Activated T-helper 1 cell treated with anti-CD3 and anti-CD28 coated beads, Interleukin-12 subunit alpha, Interleukin-12 subunit beta, Interleukin-2, Interleukin-4 antibody, amounts not matched to agents 30 ng/mL and 10 ng/mL and 1 ng/mL, durations not matched to agents 14 hours and 24 hours and 36 hours (primary cell): ENCODE measurements at regions not wholly inside any gene's neighbourhood (a gene's known extent, or its start where the extent isn't known, plus 50 kb on each side); places are given as distances from the start of the nearest gene placed in this dataset.

Experiments
- DNase-seq: peaks from one replicate; pipeline ENCODE4 v3.0.0; 2021; ENCODE audit warnings: low spot score
- H3K27ac Mint-ChIP-seq: one replicate; pipeline ENCODE4 v1.8.0; 2021; ENCODE audit warnings: mild to moderate bottlenecking, mixed read lengths
- H3K27me3 Mint-ChIP-seq: one replicate; pipeline ENCODE4 v1.8.0; 2022; ENCODE audit warnings: mild to moderate bottlenecking, moderate library complexity, mixed read lengths; ENCODE audit not compliant: insufficient read depth
- H3K36me3 Mint-ChIP-seq: one replicate; pipeline ENCODE4 v1.8.0; 2021; ENCODE audit warnings: low read depth, mixed read lengths
- H3K4me1 Mint-ChIP-seq: one replicate; pipeline ENCODE4 v1.8.0; 2021; ENCODE audit warnings: low read depth, mixed read lengths
- H3K4me3 Mint-ChIP-seq: one replicate; pipeline ENCODE4 v1.8.0; 2021; ENCODE audit warnings: mild to moderate bottlenecking, moderate library complexity, mixed read lengths
- H3K9me3 Mint-ChIP-seq: one replicate; pipeline ENCODE4 v1.8.0; 2021; ENCODE audit warnings: mixed read lengths
- intact Hi-C: fragments of 100-400 bp; cut with micrococcal nuclease; formaldehyde crosslinking; loops from one replicate; pipeline ENCODE4 v1.15.1; 2024

DNA sequence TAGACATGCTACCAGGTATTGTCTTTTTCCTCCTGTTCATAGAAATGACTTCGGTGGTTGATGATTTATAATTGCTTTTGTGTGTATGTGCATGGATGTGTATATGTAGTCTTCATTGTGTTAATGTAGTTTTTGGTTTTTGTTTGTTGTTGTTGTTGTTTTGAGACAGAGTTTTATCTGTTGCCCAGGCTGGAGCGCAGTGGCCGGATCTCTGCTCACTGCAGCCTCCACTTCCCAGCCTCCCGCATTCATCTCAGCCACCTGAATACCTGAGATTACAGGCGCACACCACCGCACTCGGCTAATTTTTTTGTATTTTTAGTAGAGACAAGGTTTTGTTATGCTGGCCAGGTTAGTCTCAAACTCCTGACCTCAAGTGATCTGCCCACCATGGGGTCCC lies 75.2 kb downstream of the HFE start:
- DNase-seq = no peak
- intact Hi-C loops = no loop called here
- Mint-ChIP-seq H3K27me3 (no peaks in the 10 kb centered on the region), H3K27ac (no peak overlapping the region), H3K9me3 (no peaks in the 10 kb centered on the region), H3K4me3 (no peak overlapping the region), H3K4me1 (peaks cover 52% of the 10 kb centered on the region), H3K36me3 (peaks cover 10% of the 10 kb centered on the region)

DNA sequence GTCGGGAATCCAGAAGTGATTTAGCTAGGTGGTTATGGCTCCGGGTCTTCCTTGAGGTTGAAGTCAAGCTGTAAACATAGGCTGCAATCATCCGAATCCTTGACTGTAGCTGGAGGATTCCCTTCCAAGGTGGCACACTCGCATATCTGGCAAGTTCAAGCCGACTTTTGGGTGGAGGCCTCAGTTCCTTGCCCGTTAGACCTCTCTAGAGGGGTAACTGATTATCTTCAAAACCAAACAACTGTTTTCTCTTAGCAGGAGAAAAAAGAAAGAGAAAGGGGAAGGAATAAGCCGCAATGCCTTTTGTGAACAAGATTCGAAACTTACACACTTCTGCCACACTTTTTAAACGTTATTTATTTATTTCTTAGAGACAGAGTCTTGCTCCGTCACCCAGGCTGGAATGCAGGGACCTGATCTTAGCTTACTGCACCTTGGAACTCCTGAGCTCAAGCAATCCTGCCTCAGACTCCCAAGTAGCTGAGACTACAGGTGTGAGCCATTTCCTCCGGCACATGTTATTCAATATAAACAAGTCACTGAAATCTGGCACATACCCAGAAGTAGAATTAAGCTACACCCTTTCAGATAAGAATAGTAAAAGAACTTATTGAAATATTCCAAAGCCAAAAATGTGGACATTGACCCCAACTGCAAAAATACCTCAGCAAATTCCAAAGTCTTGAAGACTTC lies 76.3 kb downstream of the HFE start:
- no peak for DNase-seq
- intact Hi-C loops = no loop called here
- Mint-ChIP-seq H3K4me1 (peaks cover 43% of the 10 kb centered on the region), H3K27ac (peak overlapping the region; percentile 24), H3K4me3 (no peak overlapping the region), H3K27me3 (no peaks in the 10 kb centered on the region), H3K36me3 (peaks cover 10% of the 10 kb centered on the region), H3K9me3 (no peaks in the 10 kb centered on the region)

DNA sequence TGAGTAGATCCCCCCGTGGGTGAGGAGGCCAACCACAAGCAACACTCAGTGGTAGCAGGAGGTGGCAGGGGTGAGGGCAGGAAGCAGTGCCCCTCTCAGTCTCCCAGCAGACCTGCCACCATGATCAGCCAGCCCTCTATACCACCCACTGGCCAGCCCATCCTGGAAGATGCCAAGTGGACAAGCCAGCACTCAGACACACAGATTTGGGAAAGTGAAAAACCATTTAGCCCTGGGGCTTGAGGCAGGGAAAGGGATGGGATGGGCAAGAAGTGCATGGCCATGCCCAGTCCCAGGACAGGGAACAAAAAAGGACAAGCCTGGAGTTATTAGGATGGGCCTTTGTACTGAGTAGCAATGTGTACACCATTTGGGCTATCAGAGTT lies 76.9 kb downstream of the HFE start:
- Mint-ChIP-seq H3K27ac (no peak overlapping the region), H3K27me3 (no peaks in the 10 kb centered on the region), H3K4me1 (peaks cover 43% of the 10 kb centered on the region), H3K4me3 (no peak overlapping the region), H3K36me3 (peaks cover 10% of the 10 kb centered on the region), H3K9me3 (no peaks in the 10 kb centered on the region)
- intact Hi-C loops = no loop called here
- no peak for DNase-seq

DNA sequence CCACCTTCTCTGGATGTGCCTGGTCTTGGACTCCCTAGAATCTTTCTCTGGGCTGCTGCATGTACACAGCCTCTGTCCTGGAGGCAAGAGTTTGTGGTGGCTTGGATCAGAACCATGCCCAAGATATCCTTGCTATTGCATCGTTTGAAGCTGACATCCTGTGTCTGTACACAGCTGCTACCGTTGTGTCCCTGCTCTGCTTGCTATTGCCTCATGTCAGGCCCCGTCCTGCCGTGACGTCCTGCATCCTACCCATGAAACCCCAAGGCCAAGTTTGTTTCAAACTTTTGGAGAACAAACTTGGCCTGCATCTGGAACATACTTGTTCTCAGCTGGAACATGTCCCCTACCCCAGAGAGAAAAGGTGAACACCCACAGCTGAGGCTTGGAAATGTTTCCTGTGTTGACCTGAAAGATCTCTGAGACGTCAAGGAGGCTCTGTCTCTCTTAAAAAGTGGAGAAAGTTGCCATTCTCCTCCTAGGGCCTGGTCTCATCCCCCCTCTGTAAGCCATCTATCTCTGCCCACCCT lies 78.1 kb downstream of the HFE start:
- Mint-ChIP-seq H3K27ac (peak overlapping the region; percentile 78), H3K4me3 (no peak overlapping the region), H3K9me3 (no peaks in the 10 kb centered on the region), H3K4me1 (peaks cover 40% of the 10 kb centered on the region), H3K36me3 (peaks cover 8% of the 10 kb centered on the region), H3K27me3 (no peaks in the 10 kb centered on the region)
- intact Hi-C loops = no loop called here
- no peak for DNase-seq

DNA sequence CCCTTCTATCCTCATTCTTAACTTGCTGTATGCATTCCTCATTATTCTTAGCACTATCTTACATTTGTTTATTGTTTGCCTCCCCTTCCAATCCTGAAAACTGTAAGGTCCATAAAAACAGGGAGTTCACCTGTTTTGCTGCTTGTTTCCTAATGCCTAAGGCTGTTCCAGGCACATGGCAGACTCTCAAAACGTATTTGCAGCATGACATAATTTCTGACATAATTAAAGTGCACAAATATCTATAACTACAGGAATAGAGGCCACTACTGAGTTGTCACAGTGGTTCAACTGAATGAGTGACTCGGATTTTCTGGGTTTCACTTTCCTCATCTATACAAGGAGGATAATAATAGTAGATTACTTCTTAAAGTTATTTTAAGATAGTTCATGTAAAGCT lies 83.0 kb downstream of the HFE start:
- intact Hi-C loops = loop anchor here (5.0 kb wide), 2 partner anchors 113 to 382 kb away; a partner anchor contains a TSS
- H3K4me1 Mint-ChIP-seq = peaks cover 61% of the 10 kb centered on the region
- H3K27me3 Mint-ChIP-seq = no peaks in the 10 kb centered on the region
- H3K36me3 Mint-ChIP-seq = peaks cover 6% of the 10 kb centered on the region
- no peaks in the 10 kb centered on the region for H3K9me3 Mint-ChIP-seq
- peak overlapping the region; percentile 85 for H3K4me3 Mint-ChIP-seq
- H3K27ac Mint-ChIP-seq = peak overlapping the region; percentile 93
- no peak for DNase-seq

DNA sequence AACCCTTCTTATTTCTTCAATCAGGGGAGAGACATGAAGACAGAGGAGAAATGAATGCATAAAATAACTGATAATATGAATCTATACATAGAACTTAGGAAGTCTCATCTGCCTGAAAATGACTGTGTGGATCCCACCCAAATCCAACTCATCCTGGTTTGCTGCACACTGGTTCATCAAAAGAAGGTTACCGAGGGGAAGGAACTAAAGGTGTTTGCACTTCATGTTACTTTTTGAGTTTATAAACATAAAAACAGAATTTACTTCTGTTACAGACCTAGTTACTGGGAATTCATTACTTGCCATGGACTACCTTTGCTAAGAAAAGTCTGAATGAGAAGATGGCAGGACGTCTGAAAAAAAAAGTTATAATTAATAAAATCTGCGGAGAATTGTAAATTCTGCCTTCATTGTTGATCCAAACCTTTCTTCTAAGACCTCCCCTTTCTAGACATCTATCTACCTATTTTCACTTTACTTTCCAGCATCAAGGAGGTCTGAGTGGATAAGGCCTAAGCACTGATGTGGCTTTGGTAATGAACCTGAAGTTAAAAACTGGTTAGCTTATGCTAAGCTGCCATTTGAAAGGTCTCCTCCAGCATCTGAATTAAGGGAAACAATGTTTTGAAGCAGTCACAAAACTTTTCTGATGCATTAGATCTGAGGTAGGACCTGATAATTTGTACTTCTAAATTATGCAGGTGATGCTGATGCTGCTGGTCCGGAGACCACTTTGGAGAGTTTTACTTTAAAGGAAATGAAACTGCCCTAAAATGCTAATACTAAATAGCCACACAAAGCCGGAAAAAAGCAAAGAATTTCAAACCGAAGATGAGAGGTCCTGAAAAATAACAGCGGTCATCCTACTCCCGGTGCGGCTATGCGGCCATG lies 84.0 kb downstream of the HFE start:
- Mint-ChIP-seq H3K36me3 (peaks cover 4% of the 10 kb centered on the region), H3K4me3 (peak overlapping the region; percentile 85), H3K27me3 (no peaks in the 10 kb centered on the region), H3K4me1 (peaks cover 61% of the 10 kb centered on the region), H3K27ac (peak overlapping the region; percentile 93), H3K9me3 (no peaks in the 10 kb centered on the region)
- DNase-seq = no peak
- intact Hi-C loops = loop anchor here (1.0 to 5.0 kb wide), 4 partner anchors 13 to 381 kb away; a partner anchor contains a TSS

DNA sequence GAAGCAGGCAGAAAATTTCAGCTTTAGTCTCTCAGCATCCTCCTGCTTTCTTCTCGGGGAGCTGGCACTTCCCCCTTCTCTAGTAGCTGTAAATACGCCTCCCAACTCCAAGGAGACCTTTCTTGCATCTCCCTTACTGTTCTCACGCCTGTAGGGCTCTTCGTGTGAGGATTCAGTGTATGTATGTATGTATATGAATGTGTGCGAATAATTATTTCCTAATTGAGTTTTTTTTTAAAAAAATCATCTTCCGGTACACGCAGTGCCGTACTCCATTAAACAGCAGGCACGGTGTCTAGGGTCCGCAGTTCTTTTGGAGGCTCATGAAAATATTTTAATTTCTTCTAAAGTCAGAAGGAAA lies 85.4 kb downstream of the HFE start:
- intact Hi-C loops = loop anchor here (1.0 to 5.0 kb wide), 5 partner anchors 44 to 380 kb away; a partner anchor contains a TSS
- peaks cover 58% of the 10 kb centered on the region for H3K4me1 Mint-ChIP-seq
- DNase-seq = no peak
- H3K27ac Mint-ChIP-seq = peak overlapping the region; percentile 93
- peaks cover 4% of the 10 kb centered on the region for H3K36me3 Mint-ChIP-seq
- peak overlapping the region; percentile 85 for H3K4me3 Mint-ChIP-seq
- H3K27me3 Mint-ChIP-seq = no peaks in the 10 kb centered on the region
- H3K9me3 Mint-ChIP-seq = no peaks in the 10 kb centered on the region

DNA sequence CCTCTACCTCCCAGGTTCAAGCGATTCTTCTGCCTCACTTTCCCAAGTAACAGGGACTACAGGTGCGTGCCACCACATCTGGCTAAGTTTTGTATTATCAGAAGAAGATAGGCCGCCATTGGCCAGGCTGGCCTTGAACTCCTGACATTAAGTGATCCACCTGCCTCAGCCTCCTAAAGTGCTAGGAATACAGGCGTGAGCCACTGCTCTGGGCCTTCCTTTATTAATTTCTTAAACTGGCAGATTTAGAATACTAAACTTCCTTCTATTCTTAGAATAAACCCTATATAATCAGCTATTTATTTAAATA lies 86.6 kb downstream of the HFE start:
- Mint-ChIP-seq H3K9me3 (no peaks in the 10 kb centered on the region), H3K4me3 (peak overlapping the region; percentile 68), H3K36me3 (peaks cover 4% of the 10 kb centered on the region), H3K27me3 (no peaks in the 10 kb centered on the region), H3K27ac (peak overlapping the region; percentile 73), H3K4me1 (peaks cover 58% of the 10 kb centered on the region)
- no peak for DNase-seq
- intact Hi-C loops = loop anchor here (2.0 to 5.0 kb wide), 4 partner anchors 15 to 379 kb away; a partner anchor contains a TSS

DNA sequence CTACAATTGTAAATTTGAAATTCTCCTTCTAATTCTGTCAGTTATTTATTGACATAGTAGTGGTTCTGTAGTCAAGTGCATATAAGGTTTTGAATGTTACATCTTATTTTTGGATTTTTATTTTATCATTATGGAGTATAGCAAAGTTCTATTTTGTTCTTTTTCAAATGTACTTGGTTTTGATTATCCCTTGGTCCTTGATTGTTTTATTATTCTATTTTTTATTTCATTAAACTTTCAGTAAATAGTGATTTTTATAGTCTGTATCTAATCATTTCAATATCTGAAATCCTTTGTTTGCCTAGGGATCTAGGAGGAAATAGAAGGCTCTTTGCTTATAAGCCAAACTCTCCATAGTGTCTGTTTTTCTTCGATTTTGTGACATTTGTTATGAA lies 87.8 kb downstream of the HFE start:
- no peak for DNase-seq
- Mint-ChIP-seq H3K27me3 (no peaks in the 10 kb centered on the region), H3K9me3 (no peaks in the 10 kb centered on the region), H3K36me3 (peaks cover 4% of the 10 kb centered on the region), H3K4me3 (peak overlapping the region; percentile 26), H3K27ac (peak overlapping the region; percentile 79), H3K4me1 (peaks cover 51% of the 10 kb centered on the region)
- intact Hi-C loops = loop anchor here (1.0 to 5.0 kb wide), 8 partner anchors 8 to 421 kb away; partner anchors contain the start of gene ABT1

DNA sequence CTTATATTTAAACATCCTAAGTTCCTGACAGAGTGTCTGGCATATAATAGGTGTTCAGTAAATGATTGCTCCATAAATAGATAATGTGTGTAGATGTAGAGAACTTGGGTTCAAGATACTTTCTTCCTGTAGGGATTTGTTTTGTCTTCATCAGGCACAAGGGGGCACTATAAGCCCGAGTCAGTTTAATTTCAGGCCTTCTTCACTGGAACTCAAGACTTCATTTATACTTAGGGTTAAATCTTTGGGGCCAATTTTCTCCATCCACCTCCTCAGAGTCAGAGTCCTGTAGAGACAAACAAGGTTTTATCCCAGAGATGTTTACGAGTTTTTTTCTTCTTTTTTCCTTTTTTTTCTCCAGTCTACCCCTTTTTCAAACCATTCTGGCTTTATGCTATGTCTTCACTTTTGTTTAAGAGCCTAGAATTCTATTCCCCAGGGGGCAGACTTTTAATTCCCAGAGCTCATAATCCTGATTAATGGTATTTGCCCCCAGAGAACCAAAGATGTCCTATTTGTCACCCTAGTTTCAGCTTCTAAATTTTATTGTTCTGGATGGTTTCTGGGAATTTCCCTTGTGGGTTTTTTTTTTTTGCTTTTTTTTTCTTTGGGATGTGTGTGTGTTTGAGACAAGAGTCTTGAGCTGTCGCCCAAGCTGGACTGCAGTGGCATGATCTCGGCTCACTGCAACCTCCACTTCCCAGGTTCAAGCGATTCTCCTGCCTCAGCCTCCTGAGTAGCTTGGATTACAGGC lies 88.4 kb downstream of the HFE start:
- peak overlapping the region; percentile 19 for H3K4me3 Mint-ChIP-seq
- no peaks in the 10 kb centered on the region for H3K9me3 Mint-ChIP-seq
- DNase-seq = peak; percentile 58
- H3K4me1 Mint-ChIP-seq = peaks cover 51% of the 10 kb centered on the region
- peaks cover 5% of the 10 kb centered on the region for H3K36me3 Mint-ChIP-seq
- H3K27ac Mint-ChIP-seq = peak overlapping the region; percentile 79
- intact Hi-C loops = loop anchor here (1.0 to 5.0 kb wide), 8 partner anchors 8 to 421 kb away; partner anchors contain the start of gene ABT1
- no peaks in the 10 kb centered on the region for H3K27me3 Mint-ChIP-seq

DNA sequence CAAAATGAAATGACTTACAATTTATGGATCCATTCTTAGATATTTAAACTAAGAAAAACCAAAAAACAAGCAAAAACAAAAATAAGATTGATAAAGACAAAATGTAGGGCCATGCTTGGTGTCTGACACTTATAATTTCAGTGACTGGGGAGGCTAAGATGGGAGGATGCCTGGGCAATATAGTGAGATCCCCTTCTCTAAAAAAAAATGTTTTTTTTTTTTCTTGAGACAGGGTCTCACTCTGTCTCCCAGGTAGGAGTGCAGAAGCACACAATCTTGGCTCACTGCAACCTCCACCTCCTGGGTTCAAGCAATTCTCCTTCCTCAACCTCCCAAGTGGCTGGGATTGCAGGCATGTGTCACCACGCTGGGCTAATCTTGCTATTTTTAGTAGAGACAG lies 92.4 kb downstream of the HFE start:
- peaks cover 45% of the 10 kb centered on the region for H3K4me1 Mint-ChIP-seq
- intact Hi-C loops = loop anchor here (5.0 kb wide), 1 partner anchor 133 kb away; no protein-coding TSS in a partner anchor
- no peak overlapping the region for H3K27ac Mint-ChIP-seq
- H3K9me3 Mint-ChIP-seq = no peaks in the 10 kb centered on the region
- no peak for DNase-seq
- peaks cover 2% of the 10 kb centered on the region for H3K36me3 Mint-ChIP-seq
- H3K4me3 Mint-ChIP-seq = no peak overlapping the region
- no peaks in the 10 kb centered on the region for H3K27me3 Mint-ChIP-seq

DNA sequence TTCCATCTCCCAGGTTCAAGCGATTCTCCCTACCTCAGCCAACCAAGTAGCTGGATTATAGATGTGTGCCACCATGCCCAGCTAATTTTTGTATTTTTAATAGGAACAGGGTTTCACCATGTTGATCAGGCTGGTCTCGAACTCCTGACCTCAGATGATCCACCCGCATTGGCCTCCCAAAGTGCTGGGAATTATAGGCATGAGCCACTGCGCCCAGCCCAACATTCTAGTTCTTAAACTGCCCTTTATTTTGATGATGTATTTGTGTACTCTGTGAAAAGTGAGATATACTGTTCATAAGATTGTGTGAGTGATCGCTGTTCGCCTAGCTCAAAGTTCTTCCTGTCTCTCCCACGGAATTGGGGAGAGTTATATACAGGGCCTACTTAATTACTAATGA lies 93.1 kb downstream of the HFE start:
- Mint-ChIP-seq H3K27ac (peak overlapping the region; percentile 80), H3K9me3 (no peaks in the 10 kb centered on the region), H3K36me3 (peaks cover 1% of the 10 kb centered on the region), H3K27me3 (no peaks in the 10 kb centered on the region), H3K4me3 (no peak overlapping the region), H3K4me1 (peaks cover 46% of the 10 kb centered on the region)
- intact Hi-C loops = no loop called here
- DNase-seq = no peak
